ENCODE measurements at regions not wholly inside any gene's neighbourhood (a gene's known extent, or its start where the extent isn't known, plus 50 kb on each side); places are given as distances from the start of the nearest gene placed in this dataset.

GRCh38 chr10:123559066-123559822 is 106.9 kb upstream of the GPR26 start:
- no peak overlapping the region for H3K56ac ChIP-seq (replicated peaks; ENCODE audit: insufficient read length, low read depth, low read length)
- no peaks in the 10 kb centered on the region for H3K79me1 ChIP-seq (ENCODE audit: low read depth, low read length)
- H2BK5ac ChIP-seq (ENCODE audit: low read depth, low read length): no peak overlapping the region
- POLR2A ChIA-PET (ENCODE audit: partially characterized antibody): no interaction called here
- no peak overlapping the region for H2AK5ac ChIP-seq (ENCODE audit: low read depth, low read length)
- no peaks in the 10 kb centered on the region for H3K79me2 ChIP-seq (ENCODE audit: control insufficient read depth in 1 of 2, insufficient read depth in 2 of 2, low read length in 2 of 2)
- H2BK20ac ChIP-seq (ENCODE audit: low read length): peak overlapping the region; percentile 80; the same call in 1 of the 2 replicates
- H3K4me1 ChIP-seq (replicated peaks in 1 of 4; ENCODE audit: control insufficient read depth in 3 of 4, insufficient read depth in 4 of 4, low read length in 3 of 4): peaks cover 0 to 6% (median 2%) of the 10 kb centered on the region in 4 experiments; a peak in 4 of 7 replicates
- H3K18ac ChIP-seq (ENCODE audit: extremely low read depth, low read length): no peak overlapping the region
- H4K20me1 ChIP-seq (replicated peaks in 1 of 2; ENCODE audit: control insufficient read depth in 1 of 2, insufficient read depth in 2 of 2, low read length in 2 of 2): no peaks in the 10 kb centered on the region
- no peak overlapping the region for H3K14ac ChIP-seq (ENCODE audit: insufficient read length)
- H3K4ac ChIP-seq (replicated peaks; ENCODE audit: insufficient read length, low read depth, low read length): peak overlapping the region; percentile 51
- CTCF ChIA-PET (ENCODE audit: partially characterized antibody): interaction anchor here (0.8 to 2.4 kb wide), 35 partner anchors 10 to 519 kb away, joined by 3 to 21 read pairs (median 4); no protein-coding TSS in a partner anchor
- H3K4me3 ChIP-seq (ENCODE audit: extremely low read depth in 1 of 4, insufficient read depth in 2 of 4, low read depth in 3 of 4, low read length in 4 of 4): no peak overlapping the region
- no peak overlapping the region for H3K23ac ChIP-seq (ENCODE audit: insufficient read length)
- FAIRE-seq: peak; percentile 81
- no peaks in the 10 kb centered on the region for H3K36me3 ChIP-seq (ENCODE audit: control insufficient read depth in 2 of 4, insufficient read depth in 4 of 4, low read length in 3 of 4)
- H3K27ac ChIP-seq (ENCODE audit: low read depth, low read length): no peak overlapping the region
- TF ChIP-seq RAD21 (IDR thresholded peaks at IDR 0.05 in 1 of 2, conservative IDR thresholded peaks at IDR 0.05 in 1 of 2; ENCODE audit: low read depth in 2 of 2, low read length in 2 of 2) (peak; percentile 100), CREB1 (IDR thresholded peaks at IDR 0.05) (0 out of 2 replicates have a peak, but pooled peaks have one; percentile 33), MAFK (IDR thresholded peaks at IDR 0.05; ENCODE audit: low read depth, low read length) (no peak), SIN3A (conservative IDR thresholded peaks at IDR 0.05 in 1 of 2, IDR thresholded peaks at IDR 0.05 in 1 of 2; ENCODE audit: low read depth in 1 of 2, low read length in 2 of 2) (0 out of 4 replicates have a peak, but pooled peaks of 1 of the 2 experiments have one; percentile 38), MAX (IDR thresholded peaks at IDR 0.05) (peak; percentile 25; the same call in 1 of the 2 replicates), YY1 (IDR thresholded peaks at IDR 0.05; ENCODE audit: low read depth, low read length) (peak; percentile 57; the same call in 1 of the 2 replicates), E2F6 (IDR thresholded peaks at IDR 0.05) (no peak), CTCF (IDR thresholded peaks at IDR 0.05; ENCODE audit: control extremely low read depth in 1 of 3, insufficient read depth in 1 of 3, low read depth in 1 of 3, low read length in 3 of 3) (peak; percentile 94 to 99 (median 97))
- no peaks in the 10 kb centered on the region for H3K23me2 ChIP-seq (ENCODE audit: low read depth, low read length)
- no peak overlapping the region for H3K4me2 ChIP-seq (ENCODE audit: insufficient read depth in 1 of 2, low read depth in 2 of 2, low read length in 2 of 2)
- peak overlapping the region; percentile 53 for H4K8ac ChIP-seq (ENCODE audit: extremely low read depth, insufficient read depth, low read length)
- DNase-seq (ENCODE audit: low read depth in 1 of 2, low spot score in 2 of 2): peak; percentile 61 to 94
- no peaks in the 10 kb centered on the region for H3K9me3 ChIP-seq (ENCODE audit: insufficient read depth in 2 of 2, low read depth in 1 of 2, low read length in 1 of 2)
- H3K9ac ChIP-seq (replicated peaks in 1 of 4; ENCODE audit: extremely low read depth in 1 of 4, low read depth in 3 of 4, low read length in 3 of 4): no peak overlapping the region
- H4K91ac ChIP-seq (replicated peaks; ENCODE audit: insufficient read length, low read length): peak overlapping the region; percentile 82
- no peak overlapping the region for H2BK15ac ChIP-seq (ENCODE audit: low read length)
- H2BK120ac ChIP-seq (replicated peaks; ENCODE audit: low read depth, low read length): no peak overlapping the region
- WGBS, 2 experiments (ENCODE audit: extremely low coverage in 1 of 2, insufficient coverage in 1 of 2, insufficient read length in 1 of 2, insufficient replicate concordance in 2 of 2, low coverage in 1 of 2, low lambda C conversion rate in 2 of 2, missing lambda C conversion rate in 1 of 2): 61 to 100% methylated on average over 3 to 28 of the region's 28 CpGs
- peak overlapping the region; percentile 25; the same call in 1 of the 2 replicates for H2AFZ ChIP-seq (ENCODE audit: low read length)
- H2BK12ac ChIP-seq (ENCODE audit: low read depth, low read length): 0 out of 2 replicates have a peak overlapping the region, but pooled peaks have one; percentile 68
- H4K5ac ChIP-seq (ENCODE audit: insufficient read length, low read depth, low read length): no peak overlapping the region
- H3K27me3 ChIP-seq (replicated peaks in 1 of 4; ENCODE audit: control insufficient read depth in 3 of 4, extremely low read depth in 1 of 4, insufficient read depth in 3 of 4, low read length in 3 of 4): no peaks in the 10 kb centered on the region

All from H1 (cell line).